ENCODE measurements at regions not wholly inside any gene's neighbourhood (a gene's known extent, or its start where the extent isn't known, plus 50 kb on each side); places are given as distances from the start of the nearest gene placed in this dataset.

DNA sequence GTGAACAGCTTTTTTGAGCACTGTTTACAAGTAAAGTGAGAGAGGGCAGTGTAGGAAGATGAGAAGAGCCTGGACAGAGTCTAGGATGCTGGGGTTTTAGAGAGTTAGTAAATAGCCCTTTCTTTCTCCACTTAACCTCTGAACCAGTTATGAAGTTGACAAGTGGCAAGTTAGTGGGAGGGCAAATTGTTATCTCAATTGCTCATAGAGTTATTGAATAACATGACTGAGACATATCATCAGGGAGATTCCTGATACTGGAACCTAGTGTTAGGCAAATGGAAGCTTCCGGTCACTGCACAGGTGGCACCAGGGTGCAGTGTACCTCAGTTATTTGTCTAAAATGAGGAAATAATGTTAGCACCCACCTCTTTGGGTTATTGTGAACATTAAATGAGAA, 57.8 kb upstream of the PTPN5 start:
- TF ChIP-seq POLR2AphosphoS5 (IDR thresholded peaks at IDR 0.05) (no peak), POLR2A (IDR thresholded peaks at IDR 0.05) (no peak), EP300 (IDR thresholded peaks at IDR 0.05; ENCODE audit: low read depth) (no peak)
- TF ChIP-seq, protein P1, sequence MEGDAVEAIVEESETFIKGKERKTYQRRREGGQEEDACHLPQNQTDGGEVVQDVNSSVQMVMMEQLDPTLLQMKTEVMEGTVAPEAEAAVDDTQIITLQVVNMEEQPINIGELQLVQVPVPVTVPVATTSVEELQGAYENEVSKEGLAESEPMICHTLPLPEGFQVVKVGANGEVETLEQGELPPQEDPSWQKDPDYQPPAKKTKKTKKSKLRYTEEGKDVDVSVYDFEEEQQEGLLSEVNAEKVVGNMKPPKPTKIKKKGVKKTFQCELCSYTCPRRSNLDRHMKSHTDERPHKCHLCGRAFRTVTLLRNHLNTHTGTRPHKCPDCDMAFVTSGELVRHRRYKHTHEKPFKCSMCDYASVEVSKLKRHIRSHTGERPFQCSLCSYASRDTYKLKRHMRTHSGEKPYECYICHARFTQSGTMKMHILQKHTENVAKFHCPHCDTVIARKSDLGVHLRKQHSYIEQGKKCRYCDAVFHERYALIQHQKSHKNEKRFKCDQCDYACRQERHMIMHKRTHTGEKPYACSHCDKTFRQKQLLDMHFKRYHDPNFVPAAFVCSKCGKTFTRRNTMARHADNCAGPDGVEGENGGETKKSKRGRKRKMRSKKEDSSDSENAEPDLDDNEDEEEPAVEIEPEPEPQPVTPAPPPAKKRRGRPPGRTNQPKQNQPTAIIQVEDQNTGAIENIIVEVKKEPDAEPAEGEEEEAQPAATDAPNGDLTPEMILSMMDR (IDR thresholded peaks at IDR 0.05) = no peak
- 80% methylated on average over 1 of the region's 1 CpG; no CpG with 5 or more reads in 1 of the 2 donors for WGBS, 2 donors (ENCODE audit: low coverage in 1 of 2)
- in situ Hi-C loops (cut with MboI; ENCODE audit: low pct_ligation_motif_present in 1 of 4, low pct_unique_long_range_greater_than_20kb in 1 of 4, low sequenced_read_pairs in 3 of 4) = no loop called here

GRCh38 chr11:18844753-18845367, 53.3 kb upstream of the PTPN5 start:
- TF ChIP-seq, protein P1 (IDR thresholded peaks at IDR 0.05) = peak in 3 of 5 experiments; percentile 21 to 40 (median 37)
- no peak for TF ChIP-seq EP300 (IDR thresholded peaks at IDR 0.05; ENCODE audit: low read depth)
- intact Hi-C loops (cut with DNase I; ENCODE audit: low total_unique reads) = no loop called here
- in situ Hi-C loops (cut with MboI; ENCODE audit: low pct_ligation_motif_present in 1 of 4, low pct_unique_long_range_greater_than_20kb in 1 of 4, low sequenced_read_pairs in 3 of 4) = no loop called here
- Histone ChIP-seq H3K27me3 (no peaks in the 10 kb centered on the region), H3K4me1 (no peaks in the 10 kb centered on the region), H3K4me3 (no peak overlapping the region), H3K9me3 (no peaks in the 10 kb centered on the region), H3K27ac (no peak overlapping the region), H3K36me3 (no peaks in the 10 kb centered on the region)
- WGBS, 2 donors (ENCODE audit: low coverage in 1 of 2) = 50 to 73% methylated on average over 1 of the region's 1 CpG
- DNase-seq = no peak

More for the DNA sequence above, 57.8 kb upstream of the PTPN5 start:
- Histone ChIP-seq H3K9me3 (no peaks in the 10 kb centered on the region), H3K36me3 (no peaks in the 10 kb centered on the region), H3K4me3 (no peak overlapping the region), H3K27ac (no peak overlapping the region), H3K4me1 (no peaks in the 10 kb centered on the region), H3K27me3 (no peaks in the 10 kb centered on the region)
- intact Hi-C loops (cut with DNase I; ENCODE audit: low total_unique reads) = no loop called here
- DNase-seq = no peak
